Stimulated activated CD4-positive, alpha-beta T cell treated with anti-CD3 and anti-CD28 coated beads, Interleukin-2, amount 100 ng/mL, for 48 hours (primary cell): ENCODE measurements at regions not wholly inside any gene's neighbourhood (a gene's known extent, or its start where the extent isn't known, plus 50 kb on each side); places are given as distances from the start of the nearest gene placed in this dataset.

Experiments
- DNase-seq, 2 donors: peaks; one replicate each; pipeline ENCODE4 v3.0.0-alpha.2; 2020

DNA sequence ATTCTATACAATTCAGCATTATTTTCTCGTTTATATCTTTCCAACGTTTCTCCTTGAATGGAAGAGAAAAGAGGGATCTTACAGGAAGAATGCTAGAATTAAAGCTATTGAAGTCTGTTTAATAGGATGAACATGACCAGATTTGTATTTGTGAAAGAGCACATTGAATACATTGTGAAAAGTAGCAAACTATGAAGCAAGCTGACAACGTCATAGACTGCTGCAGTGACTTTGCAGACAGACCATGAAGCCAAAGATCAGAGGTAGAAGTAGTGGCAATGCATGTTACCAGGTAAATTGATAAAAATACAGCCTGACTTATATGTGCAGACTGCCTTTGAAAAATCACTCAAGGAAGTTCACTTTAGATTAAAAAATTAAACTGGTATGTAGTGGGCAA lies 146.1 kb downstream of the RASSF9 start:
- DNase-seq, result no peak

DNA sequence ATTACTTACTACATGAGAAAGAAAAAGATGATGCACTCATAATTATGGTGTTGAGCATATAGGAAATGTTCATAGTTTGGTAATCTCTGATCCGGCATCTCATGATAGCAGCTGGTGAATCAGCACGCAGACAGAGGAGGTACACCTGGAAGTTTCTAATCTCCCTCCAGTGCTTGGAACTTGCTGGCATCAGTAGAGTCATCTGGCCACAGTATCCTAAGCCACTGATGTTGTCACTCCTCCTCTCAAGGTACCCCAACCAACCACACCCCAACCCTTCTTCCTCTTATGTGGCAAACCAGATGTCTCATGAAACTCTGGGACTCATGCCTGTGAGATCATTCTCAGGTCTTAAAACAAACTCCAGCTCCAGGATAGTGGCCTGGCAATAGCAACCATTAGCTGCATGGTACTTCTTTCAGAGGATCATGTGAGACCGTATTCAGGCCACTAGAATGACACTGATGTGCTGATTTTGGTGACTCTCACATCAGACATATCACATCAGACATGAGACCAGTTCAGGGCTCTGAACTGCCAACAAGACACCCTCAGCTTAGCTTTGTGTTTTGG lies 143.0 kb downstream of the RASSF9 start:
- no peak for DNase-seq

DNA sequence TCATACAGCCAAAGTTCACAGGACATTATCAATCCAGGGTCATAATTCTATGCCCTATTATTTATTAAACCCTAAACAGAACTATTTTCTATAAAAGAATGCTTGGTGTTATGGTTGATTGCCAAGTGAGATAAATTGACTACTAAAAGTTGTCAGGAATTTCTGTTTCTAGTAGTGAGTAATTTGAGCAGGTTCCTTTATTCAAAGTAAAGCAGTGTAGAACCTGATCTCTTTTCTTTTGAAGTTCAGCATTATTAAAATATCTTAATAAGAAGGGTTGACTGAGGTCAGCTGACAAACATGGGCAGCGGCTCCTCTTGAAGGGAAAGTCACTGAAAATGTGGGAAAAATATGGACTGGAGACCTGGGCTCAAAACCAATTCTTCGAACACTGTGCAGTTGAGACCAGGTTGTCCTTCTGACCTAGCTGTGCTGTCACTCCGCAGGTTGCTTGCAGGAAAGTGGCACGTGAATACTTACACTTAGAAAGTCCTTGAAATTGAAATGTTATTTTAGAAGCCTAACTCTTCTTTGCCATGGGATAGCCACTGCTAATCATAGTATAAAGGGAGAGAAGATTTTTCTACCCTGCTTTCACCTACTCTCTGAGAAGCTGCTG lies 141.0 kb downstream of the RASSF9 start:
- no peak for DNase-seq

DNA sequence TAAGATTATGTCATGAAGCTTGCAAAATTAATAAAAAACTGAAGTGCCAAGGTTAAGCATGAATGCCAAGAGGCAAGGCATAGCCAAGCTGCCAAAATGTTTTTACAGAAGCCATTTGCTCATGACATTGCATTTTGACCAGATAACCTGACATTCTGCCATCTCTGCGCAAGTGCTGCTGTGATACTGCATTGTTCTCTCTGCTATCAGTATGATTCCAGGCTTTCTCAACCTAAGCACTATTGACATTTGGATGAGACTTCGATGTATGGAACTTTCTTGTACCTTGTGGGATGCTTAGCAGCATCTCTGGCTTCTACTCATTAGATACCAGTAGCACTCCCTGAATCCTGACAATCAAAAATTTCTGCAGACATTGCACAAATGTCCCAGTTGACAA lies 139.2 kb downstream of the RASSF9 start:
- no peak for DNase-seq

DNA sequence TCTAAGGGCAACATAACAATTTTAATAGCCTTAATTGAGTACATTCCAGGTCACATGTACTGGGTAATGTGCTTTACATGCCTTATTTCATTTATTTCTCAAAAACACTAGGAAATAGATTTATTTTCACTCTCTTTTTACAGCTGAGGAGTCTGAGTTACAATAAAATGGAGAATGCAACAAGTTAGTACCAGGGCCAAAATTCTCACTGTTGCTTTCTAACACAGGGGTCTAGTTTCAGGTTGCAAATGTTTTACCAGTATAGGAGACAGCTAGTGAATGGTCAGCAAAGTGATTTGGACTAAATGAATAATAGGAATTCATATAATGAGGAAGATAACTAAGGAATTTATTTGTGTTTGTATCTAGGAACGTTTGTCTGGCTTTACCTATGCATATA lies 137.3 kb downstream of the RASSF9 start:
- no peak for DNase-seq

DNA sequence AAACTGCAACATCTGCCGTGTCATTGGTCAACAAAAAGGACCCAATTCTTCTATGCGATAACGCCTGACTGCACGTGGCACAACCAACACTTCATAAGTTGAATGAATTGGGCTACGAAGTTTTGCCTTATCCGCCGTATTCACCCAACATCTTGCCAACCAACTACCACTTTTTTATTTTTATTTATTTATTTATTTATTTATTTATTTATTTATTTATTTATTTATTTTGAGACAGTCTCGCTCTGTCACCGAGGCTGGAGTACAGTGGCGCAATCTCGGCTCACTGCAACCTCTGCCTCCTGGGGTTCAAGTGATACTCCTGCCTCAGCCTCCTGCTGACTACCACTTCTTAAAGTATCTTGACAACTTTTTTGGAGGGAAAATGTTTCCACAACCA lies 127.4 kb downstream of the RASSF9 start:
- no peak for DNase-seq

DNA sequence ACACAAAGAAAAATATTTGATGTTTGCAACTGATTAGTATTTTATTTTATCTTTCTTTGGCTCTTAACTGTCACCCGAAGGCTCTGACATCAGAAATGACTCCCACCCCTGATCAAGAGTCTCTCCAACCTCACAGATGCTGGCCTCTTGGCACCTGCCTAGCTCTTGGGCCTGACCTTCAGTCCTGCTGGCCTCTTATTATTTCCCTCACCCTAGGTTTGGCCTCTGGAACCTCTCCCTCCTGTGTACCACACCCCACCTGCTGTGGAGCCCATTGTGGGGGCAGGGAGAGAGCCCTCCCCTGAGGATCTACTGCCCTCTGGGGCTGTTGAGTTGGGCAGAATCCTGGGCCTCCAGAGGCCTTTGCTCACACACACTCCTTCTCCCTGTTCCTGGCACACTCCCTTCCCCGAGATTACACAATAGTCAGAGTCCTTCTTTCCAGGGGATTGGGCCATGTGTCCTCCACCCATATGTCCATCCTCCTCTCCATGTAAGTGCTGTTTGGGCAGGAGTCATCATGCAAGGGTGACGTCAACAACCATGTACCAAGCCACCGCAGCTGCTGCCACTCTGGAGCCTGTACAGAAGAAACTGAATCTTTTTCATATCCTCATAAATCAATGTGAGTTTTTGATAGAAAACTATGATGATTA lies 124.3 kb downstream of the RASSF9 start:
- DNase-seq, result no peak

DNA sequence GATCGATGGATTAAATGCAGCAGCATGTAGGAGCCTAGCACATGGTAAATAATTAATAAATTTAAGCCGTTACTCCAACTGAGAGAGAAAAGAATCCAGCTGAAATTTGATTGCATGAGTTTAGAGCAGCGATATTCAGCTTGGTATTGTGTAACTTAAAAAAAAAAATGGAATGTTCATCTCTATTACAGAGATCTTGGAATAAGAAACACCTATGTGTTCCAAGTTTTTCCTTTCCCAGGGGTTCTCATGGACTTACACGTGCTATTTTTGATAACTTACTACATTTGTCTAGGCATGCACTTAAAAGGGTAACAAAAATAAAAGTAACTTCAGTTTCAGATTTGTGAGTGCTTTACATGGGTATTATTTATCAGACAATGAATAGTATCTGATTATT lies 122.8 kb downstream of the RASSF9 start:
- no peak for DNase-seq

DNA sequence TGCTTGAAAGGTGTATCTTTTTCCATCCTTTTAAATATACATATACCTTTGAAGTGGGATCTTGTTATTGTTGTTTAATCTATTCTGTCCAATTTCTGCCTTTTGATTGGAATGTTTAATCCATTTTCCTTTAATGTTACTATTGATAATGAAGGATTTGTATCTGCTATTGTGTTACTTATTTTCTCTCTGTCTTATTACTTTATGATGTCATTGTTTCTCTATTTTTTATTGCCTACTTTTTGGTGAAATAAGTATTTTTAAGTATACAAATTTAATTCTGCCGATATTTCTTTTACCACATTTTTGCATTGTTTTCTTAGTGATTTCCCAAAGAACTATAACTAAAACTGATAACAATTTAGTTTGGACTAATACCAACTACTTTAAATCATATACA lies 121.8 kb downstream of the RASSF9 start:
- DNase-seq, result no peak

DNA sequence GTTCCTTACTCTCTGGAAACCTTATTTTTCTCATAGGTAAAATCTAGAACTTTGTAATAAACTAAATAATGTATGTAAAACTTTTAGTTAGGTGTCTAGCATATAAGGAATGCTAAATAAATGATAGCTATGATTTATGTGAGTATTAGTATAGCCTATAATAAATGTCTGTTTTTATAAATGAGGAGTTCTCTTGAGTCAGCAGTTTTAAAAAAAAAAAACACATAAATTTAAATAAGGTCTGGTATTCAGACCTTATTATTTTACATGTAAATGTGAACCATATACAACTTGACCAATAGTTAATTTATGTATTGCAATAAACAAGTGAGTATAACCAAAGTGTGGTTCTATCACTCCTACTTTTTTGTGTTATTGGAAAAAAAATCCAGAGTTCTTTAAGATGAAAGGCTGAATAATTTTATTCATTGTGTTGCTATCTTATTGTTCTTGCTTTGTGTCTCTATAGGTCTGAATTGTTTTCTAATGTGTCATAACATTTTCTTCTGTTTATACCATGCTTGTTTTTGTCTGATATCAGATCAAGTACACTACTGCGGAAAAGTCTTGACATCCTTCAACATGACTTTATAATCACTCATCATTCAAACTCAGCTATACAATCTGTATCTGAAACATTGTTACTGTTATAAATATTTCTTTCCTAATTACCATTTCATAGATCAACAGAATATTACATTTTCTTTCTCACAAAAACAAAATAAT lies 115.7 kb downstream of the RASSF9 start:
- DNase-seq, result no peak

DNA sequence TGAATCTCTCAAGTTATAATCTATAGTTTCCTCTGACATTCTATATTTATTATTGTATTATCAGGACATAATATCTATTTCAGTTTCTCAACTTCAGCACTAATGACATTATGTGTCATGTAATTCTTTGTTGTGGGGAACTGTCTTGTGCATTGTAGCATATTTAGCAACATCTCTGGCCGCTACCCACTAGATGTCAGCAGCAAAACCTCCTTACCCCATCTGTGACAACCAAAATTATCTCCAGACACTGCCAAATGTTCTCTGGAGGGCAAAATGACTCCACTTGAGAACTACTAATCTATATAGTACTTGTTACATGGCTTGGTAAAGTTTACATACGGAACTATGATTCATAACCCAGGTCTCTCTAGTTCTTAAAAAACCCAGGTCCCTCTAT lies 110.2 kb downstream of the RASSF9 start:
- DNase-seq, result no peak

DNA sequence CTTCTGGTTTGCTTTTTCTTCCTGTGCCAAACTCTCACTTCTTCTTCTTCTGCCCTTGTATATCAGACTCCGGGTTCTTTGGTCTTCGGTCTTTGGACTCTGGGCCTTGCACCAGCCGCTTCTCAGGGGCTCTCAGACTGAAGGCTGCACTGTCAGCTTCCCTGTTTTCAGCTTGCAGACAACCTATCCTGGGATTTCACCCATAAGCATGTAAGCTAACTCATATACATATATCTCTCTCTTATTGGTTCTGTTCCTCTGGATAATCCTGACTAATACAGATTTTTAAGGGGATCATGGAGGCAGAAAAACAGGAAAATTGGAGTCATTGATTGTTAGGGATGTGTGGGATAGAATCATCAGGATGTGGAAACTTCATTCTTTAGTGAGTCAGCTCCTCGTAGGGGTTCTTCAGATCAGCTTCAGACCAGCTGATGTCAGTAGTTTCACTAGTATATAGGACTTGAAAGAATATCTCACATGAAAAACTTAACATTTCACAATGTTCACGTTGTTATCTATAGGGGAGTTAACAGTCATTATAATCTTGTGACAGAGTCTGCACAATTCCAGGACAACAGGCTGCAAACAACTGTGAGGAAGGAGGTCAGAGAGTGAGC lies 102.9 kb downstream of the RASSF9 start:
- DNase-seq, result no peak

DNA sequence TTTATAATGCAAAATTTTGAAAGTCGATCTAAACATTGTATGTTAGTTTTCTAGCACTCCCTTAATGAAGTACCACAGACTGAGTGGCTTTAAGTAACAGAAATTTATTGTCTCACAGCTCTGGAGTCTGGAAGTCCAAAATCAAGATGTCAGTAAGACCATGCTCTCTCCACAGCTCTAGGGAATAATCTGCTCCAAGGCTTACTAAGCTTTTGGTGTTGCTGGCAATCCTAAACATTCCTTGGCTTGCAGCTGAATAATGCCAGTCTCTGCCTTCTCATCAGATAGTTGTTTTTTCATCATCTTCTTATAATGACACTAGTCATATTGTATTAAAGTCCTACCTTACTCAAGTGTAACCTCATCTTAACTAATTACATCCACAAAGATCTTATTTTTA lies 102.2 kb downstream of the RASSF9 start:
- no peak for DNase-seq

DNA sequence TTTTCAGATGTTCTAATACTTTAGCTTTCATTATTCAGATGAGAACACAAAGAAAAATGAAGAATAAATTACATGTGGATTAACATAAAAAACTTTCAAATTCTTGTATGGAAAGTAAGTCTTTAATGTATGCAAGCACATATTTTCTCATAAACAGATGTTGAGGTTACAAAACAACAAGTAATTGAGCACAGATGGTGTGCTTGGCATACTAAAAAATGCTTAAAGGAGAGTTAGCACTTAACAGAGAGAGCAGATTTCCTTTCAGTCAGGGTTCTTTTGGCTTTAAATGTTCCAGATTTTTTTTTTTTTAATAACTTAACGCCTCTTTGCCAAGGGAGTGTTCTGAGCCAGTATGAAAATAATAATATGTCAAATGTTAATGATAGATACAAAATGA lies 96.0 kb downstream of the RASSF9 start:
- DNase-seq, result no peak

DNA sequence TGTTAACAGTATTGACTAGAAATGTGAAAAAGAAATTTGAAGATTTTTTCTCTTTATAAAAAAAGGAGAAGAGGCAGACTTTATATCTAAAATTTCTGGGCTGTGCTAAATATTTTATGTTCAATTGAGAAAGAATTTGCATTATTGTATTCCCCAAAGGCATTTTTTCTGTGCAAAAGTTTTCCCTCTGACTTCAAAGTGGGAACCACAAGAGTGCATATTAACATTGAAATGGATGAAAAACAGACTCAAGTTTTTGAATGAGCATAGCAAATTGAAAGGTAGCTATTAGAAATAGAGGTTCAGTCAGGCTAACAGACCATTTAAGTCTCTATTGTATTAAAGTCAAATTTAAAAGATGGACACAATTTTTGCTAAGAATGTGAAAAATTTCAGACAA lies 95.2 kb downstream of the RASSF9 start:
- no peak for DNase-seq

DNA sequence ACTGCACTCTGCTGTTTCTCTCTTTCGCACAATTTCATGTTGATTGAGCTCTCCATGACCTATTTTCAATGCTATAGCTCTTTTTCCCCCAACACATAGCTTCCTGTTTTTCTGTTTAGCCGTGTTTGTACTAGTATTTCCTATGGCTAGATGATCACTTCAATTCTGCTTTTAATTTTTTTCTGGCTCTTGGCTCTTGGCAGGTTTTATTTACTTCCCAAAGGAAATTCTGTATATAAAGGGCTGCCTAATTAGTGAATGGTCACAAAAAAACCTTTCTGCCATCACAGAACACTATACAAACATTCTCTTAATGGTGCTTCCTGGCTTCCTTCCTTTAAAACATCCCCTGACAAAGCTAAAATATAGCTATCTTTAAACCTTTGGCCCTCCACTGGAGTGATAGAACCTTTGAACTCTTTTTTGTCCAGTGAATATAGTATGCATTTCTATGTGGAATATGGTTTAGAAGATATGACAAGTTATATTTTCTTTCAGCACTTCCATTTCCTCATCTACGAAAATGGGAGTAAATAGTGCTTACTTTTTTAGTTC lies 88.2 kb downstream of the RASSF9 start:
- no peak for DNase-seq
